GM19468 (cell line): ENCODE measurements at regions not wholly inside any gene's neighbourhood (a gene's known extent, or its start where the extent isn't known, plus 50 kb on each side); places are given as distances from the start of the nearest gene placed in this dataset.

Experiments used
- ATAC-seq: cut with Tn5 transposase; IDR thresholded peaks from one replicate; pipeline ENCODE4 v1.9.1; 2021; ENCODE audit warnings: mild to moderate bottlenecking, moderate library complexity, moderate number of reproducible peaks; ENCODE audit not compliant: unreplicated experiment; ENCODE audit errors: extremely low read depth

GRCh38 chr10:44306147-44306710 is 78.7 kb downstream of the CXCL12 start:
- no peak for ATAC-seq

GRCh38 chr10:44301781-44302355 is 83.0 kb downstream of the CXCL12 start:
- ATAC-seq: no peak

GRCh38 chr10:44300666-44301649 is 83.9 kb downstream of the CXCL12 start:
- ATAC-seq: peak; percentile 37

- no peak for ATAC-seq
Observed at GRCh38 chr10:44298713-44299112, 86.2 kb downstream of the CXCL12 start.

GRCh38 chr10:44297963-44298362 is 86.9 kb downstream of the CXCL12 start:
- no peak for ATAC-seq

- no peak for ATAC-seq
Observed at GRCh38 chr10:44295644-44296241, 89.2 kb downstream of the CXCL12 start.

- no peak for ATAC-seq
Observed at GRCh38 chr10:44294726-44295412, 90.0 kb downstream of the CXCL12 start.

GRCh38 chr10:44293842-44294241 is 91.1 kb downstream of the CXCL12 start:
- ATAC-seq: no peak

- no peak for ATAC-seq
Observed at GRCh38 chr10:44293306-44293778, 91.6 kb downstream of the CXCL12 start.

GRCh38 chr10:44292390-44293002 is 92.4 kb downstream of the CXCL12 start:
- no peak for ATAC-seq

- no peak for ATAC-seq
Observed at GRCh38 chr10:44291091-44291490, 93.8 kb downstream of the CXCL12 start.

- no peak for ATAC-seq
Observed at GRCh38 chr10:44289125-44289524, 95.8 kb downstream of the CXCL12 start.

GRCh38 chr10:44287408-44287807 is 97.5 kb downstream of the CXCL12 start:
- no peak for ATAC-seq

GRCh38 chr10:44284198-44285084 is 100.5 kb downstream of the CXCL12 start:
- ATAC-seq: no peak

- no peak for ATAC-seq
Observed at GRCh38 chr10:44282626-44283300, 102.1 kb downstream of the CXCL12 start.

GRCh38 chr10:44281662-44282061 is 103.2 kb downstream of the CXCL12 start:
- no peak for ATAC-seq

- no peak for ATAC-seq
Observed at GRCh38 chr10:44281089-44281613, 103.7 kb downstream of the CXCL12 start.
